Colonic mucosa (tissue), 4 donors: ENCODE measurements at regions not wholly inside any gene's neighbourhood (a gene's known extent, or its start where the extent isn't known, plus 50 kb on each side); places are given as distances from the start of the nearest gene placed in this dataset.
A peak's percentile ranks its signal among the peaks of the same experiment; 100 is the strongest.
"Not testable (repeated sequence)": the region's sequence is repeated elsewhere in the genome, so short reads cannot be mapped to it uniquely, and the experiment has no call there.

ENCODE experiments used
- DNase-seq: peaks from one replicate; pipeline ENCODE4 v3.0.0-alpha.2; 2020
- H3K27ac ChIP-seq: fragments of 200-600 bp; one replicate; pipeline ENCODE4 v1.8.0; 2021
- H3K27me3 ChIP-seq: fragments of 200-600 bp; one replicate; pipeline ENCODE4 v1.8.0; 2021
- H3K36me3 ChIP-seq: fragments of 200-600 bp; one replicate; pipeline ENCODE4 v1.8.0; 2021
- H3K4me1 ChIP-seq: fragments of 200-600 bp; one replicate; pipeline ENCODE4 v1.8.0; 2021; ENCODE audit warnings: mild to moderate bottlenecking
- H3K4me3 ChIP-seq: fragments of 200-600 bp; one replicate; pipeline ENCODE4 v1.8.0; 2021
- H3K9ac ChIP-seq, 2 donors: one replicate each; pipeline ENCODE4 v1.7.0; 2013; ENCODE audit warnings: control low read depth in 2 of 2, low read depth in 2 of 2, low read length in 2 of 2
- H3K9me3 ChIP-seq: fragments of 200-600 bp; one replicate; pipeline ENCODE4 v1.8.0; 2021
- intact Hi-C: fragments of 100-400 bp; cut with DNase I; formaldehyde crosslinking; loops from one replicate; pipeline ENCODE4 v1.14.1; 2022
- TF ChIP-seq, protein P1 (sequence below): fragments of 200-600 bp; IDR thresholded peaks from one replicate; pipeline ENCODE4 v1.8.0; 2022; ENCODE audit warnings: antibody characterized with exemption, mild to moderate bottlenecking
- donor health status: healthy.
- donor health status: DM: no; HTN: no; CAD: no.
- donor health status: DM: no; HTN: no; CAD: no.

DNA sequence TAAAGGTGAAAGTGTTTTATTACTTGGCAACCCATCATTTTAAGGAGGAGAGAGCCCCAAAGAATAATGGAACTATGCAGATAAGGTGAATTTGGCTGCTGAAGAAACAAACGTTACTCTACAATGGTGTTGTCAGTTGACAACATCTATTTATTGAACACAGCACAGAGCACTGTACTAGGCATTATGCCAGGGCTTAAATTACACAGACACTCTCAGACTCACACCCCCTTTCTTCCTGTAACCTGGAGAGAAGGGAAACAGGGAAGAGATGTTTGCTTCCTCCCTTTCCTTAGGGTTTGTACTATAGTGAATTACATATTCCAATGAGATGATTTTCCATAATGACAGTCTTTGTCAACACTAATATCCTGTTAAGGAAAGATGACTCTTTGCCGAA, 94.0 kb upstream of the ATP5MC3 start:
- H3K4me3 ChIP-seq, result no peak overlapping the region
- no peaks in the 10 kb centered on the region for H3K36me3 ChIP-seq
- H3K4me1 ChIP-seq, result no peaks in the 10 kb centered on the region
- TF ChIP-seq, protein P1, sequence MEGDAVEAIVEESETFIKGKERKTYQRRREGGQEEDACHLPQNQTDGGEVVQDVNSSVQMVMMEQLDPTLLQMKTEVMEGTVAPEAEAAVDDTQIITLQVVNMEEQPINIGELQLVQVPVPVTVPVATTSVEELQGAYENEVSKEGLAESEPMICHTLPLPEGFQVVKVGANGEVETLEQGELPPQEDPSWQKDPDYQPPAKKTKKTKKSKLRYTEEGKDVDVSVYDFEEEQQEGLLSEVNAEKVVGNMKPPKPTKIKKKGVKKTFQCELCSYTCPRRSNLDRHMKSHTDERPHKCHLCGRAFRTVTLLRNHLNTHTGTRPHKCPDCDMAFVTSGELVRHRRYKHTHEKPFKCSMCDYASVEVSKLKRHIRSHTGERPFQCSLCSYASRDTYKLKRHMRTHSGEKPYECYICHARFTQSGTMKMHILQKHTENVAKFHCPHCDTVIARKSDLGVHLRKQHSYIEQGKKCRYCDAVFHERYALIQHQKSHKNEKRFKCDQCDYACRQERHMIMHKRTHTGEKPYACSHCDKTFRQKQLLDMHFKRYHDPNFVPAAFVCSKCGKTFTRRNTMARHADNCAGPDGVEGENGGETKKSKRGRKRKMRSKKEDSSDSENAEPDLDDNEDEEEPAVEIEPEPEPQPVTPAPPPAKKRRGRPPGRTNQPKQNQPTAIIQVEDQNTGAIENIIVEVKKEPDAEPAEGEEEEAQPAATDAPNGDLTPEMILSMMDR, result no peak
- H3K9ac ChIP-seq, result no peak overlapping the region
- intact Hi-C loops, result no loop called here
- no peaks in the 10 kb centered on the region for H3K9me3 ChIP-seq
- no peaks in the 10 kb centered on the region for H3K27me3 ChIP-seq
- no peak overlapping the region for H3K27ac ChIP-seq
- no peak for DNase-seq

DNA sequence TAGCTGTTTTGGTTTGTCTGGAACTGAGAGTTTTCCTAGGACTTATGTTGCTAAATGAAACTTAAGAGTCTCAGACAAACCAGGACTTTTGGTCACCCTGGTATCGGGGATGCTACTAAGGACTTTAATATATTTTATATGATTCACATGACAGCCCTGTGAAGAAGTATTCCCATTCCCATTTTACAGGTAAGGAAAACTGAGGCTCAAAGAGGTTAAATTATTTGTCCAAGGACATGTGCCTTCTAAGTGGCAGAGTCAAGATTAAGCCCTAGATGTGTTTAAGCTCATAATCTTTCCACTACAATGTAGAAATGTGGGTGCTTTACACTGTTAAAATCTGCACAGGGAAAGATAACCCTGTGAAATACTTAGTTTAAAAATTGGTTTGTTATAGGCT, 77.7 kb upstream of the ATP5MC3 start:
- no peak overlapping the region for H3K4me3 ChIP-seq
- DNase-seq, result no peak
- H3K36me3 ChIP-seq, result no peaks in the 10 kb centered on the region
- H3K9ac ChIP-seq, result no peak overlapping the region
- H3K27ac ChIP-seq, result no peak overlapping the region
- H3K9me3 ChIP-seq, result no peaks in the 10 kb centered on the region
- intact Hi-C loops, result no loop called here
- TF ChIP-seq, protein P1, result no peak
- H3K4me1 ChIP-seq, result no peaks in the 10 kb centered on the region
- H3K27me3 ChIP-seq, result no peaks in the 10 kb centered on the region

DNA sequence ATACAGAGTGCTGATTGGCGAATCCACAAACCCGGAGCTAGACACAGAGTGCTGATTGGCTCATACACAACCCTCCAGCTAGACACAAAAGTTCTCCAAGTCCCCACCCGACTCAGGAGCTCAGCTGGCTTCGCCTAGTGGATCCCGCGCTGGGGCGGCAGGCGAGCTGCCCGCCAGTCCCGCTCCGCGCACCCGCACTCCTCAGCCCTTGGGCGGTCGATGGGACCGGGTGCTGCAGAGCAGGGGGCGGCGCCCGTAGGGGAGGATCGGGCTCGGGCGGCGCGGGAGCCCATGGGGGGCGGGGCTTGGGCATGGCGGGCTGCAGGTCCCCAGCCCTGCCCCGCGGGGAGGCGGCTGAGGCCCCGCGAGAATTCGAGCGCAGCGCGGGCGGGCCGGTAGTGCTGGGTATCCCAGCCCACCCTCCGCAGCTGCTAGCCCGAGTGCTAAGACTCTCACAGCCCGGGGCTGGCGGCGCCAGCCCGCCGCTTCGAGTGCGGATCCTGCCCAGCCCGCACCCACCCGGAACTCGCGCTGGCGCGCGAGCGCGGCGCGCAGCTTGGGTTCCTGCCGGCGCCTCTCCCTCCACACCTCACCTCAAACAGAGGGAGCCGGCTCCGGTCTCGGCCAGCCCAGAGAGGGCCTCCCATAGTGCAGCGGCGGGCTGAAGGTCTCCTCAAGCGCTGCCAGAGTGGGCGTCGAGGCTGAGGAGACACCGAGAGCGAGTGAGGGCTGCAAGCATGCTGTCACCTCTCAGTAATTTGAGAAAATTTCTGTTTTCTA, 75.5 kb upstream of the ATP5MC3 start:
- intact Hi-C loops, result no loop called here
- Histone ChIP-seq H3K4me1 (no peaks in the 10 kb centered on the region), H3K9me3 (no peaks in the 10 kb centered on the region), H3K4me3 (no peak overlapping the region), H3K36me3 (no peaks in the 10 kb centered on the region), H3K27me3 (no peaks in the 10 kb centered on the region), H3K9ac (no peak overlapping the region), H3K27ac (no peak overlapping the region)
- TF ChIP-seq, protein P1, result no peak
- no peak for DNase-seq

DNA sequence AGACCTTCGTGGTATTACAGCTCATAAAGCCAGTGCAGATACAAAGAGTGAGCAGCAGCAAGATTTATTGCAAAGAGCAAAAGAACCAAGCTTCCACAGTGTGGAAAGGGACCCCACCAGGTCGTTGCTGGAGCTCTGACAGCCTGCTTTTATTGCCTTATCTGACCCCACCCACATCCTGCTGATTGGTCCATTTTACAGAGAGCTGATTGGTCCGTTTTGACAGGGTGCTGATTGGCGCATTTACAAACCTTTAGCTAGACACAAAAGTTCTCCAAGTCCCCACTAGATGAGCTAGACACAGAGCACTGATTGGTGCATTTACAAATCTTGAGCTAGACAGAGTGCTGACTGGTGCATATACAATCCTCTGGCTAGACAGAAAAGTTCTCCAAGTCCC, 74.9 kb upstream of the ATP5MC3 start:
- intact Hi-C loops, H3K9ac ChIP-seq, H3K9me3 ChIP-seq, H3K4me3 ChIP-seq, H3K4me1 ChIP-seq, DNase-seq, H3K36me3 ChIP-seq, H3K27me3 ChIP-seq, H3K27ac ChIP-seq: not testable (repeated sequence)

DNA sequence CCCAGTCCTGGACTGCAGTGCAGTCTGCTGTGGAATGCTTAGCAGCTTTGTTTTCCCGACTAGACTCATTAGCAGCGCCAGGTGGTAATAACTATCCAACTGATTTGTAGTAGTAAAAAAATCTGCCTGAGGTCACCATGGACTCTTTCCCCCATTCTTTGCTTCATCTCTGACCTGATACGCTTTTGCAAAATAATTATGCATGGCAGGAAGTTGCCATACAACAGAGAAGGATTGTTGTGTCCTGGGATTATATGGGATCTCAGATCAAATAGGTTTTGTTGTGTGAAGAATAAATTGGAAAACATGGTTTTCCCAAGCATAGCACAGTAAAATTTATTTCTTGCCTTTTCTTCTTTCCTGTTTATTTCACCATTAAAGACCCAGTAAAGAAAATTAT, 72.4 kb upstream of the ATP5MC3 start:
- H3K27ac ChIP-seq, result no peak overlapping the region
- intact Hi-C loops, result loop anchor here (5.0 kb wide), 1 partner anchor 833 kb away; no protein-coding TSS in a partner anchor
- TF ChIP-seq, protein P1, result no peak
- no peaks in the 10 kb centered on the region for H3K4me1 ChIP-seq
- no peaks in the 10 kb centered on the region for H3K36me3 ChIP-seq
- H3K9me3 ChIP-seq, result no peaks in the 10 kb centered on the region
- no peak overlapping the region for H3K4me3 ChIP-seq
- H3K27me3 ChIP-seq, result no peaks in the 10 kb centered on the region
- no peak for DNase-seq
- H3K9ac ChIP-seq, result no peak overlapping the region

DNA sequence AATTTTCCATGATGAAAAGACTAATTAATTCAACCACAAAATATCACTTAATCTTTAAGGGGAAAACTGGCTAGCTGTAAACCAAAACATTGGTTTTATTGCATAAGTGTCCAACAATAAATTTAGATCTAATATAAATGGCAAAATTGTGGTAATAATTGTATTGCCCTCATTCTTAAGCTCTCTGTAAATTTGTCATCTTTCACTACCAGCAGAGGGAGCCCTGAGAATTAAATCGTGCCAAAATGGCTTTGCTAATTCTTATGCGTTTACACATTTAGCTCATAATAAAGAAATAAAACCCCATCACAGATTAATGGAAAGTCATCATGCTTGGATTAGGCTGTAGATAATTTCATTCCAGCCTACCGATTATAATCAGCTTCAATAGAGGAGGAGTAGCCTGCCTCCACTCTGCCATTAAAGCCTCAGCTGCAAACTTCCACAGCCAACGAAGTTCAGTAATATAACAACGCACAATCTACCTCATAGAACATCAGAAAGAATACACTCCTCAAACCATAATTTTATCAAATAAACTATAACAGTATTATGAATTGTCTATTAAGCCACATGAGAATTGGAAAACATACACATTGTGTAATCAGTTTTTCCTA, 70.0 kb upstream of the ATP5MC3 start:
- no peak overlapping the region for H3K27ac ChIP-seq
- H3K4me1 ChIP-seq, result no peaks in the 10 kb centered on the region
- no peaks in the 10 kb centered on the region for H3K36me3 ChIP-seq
- peak; percentile 19 for DNase-seq
- intact Hi-C loops, result loop anchor here (5.0 kb wide), 1 partner anchor 836 kb away; no protein-coding TSS in a partner anchor
- TF ChIP-seq, protein P1, result peak; percentile 51
- H3K4me3 ChIP-seq, result no peak overlapping the region
- H3K27me3 ChIP-seq, result no peaks in the 10 kb centered on the region
- no peaks in the 10 kb centered on the region for H3K9me3 ChIP-seq
- H3K9ac ChIP-seq, result no peak overlapping the region
